Astrocyte of the cerebellum (primary cell): ENCODE measurements at regions not wholly inside any gene's neighbourhood (a gene's known extent, or its start where the extent isn't known, plus 50 kb on each side); places are given as distances from the start of the nearest gene placed in this dataset.

ENCODE experiments used
- DNase-seq: peaks from one replicate; pipeline ENCODE4 v3.0.0-alpha.2; 2011; ENCODE audit warnings: low read depth
- H3K4me3 ChIP-seq: 2 replicates; pipeline ENCODE4 v1.5.1; 2011; ENCODE audit warnings: mild to moderate bottlenecking, low read depth, low read length, moderate library complexity
- in situ Hi-C: cut with HindIII; loops from 2 replicates; pipeline ENCODE4 v1.10.0; 2017; ENCODE audit warnings: low sequenced_read_pairs
- TF ChIP-seq, protein P1 (sequence below): IDR thresholded peaks from 2 replicates; pipeline ENCODE4 v1.5.1; 2012; ENCODE audit warnings: low read length, low read depth, moderate library complexity, mild to moderate bottlenecking; ENCODE audit errors: missing control alignments

DNA sequence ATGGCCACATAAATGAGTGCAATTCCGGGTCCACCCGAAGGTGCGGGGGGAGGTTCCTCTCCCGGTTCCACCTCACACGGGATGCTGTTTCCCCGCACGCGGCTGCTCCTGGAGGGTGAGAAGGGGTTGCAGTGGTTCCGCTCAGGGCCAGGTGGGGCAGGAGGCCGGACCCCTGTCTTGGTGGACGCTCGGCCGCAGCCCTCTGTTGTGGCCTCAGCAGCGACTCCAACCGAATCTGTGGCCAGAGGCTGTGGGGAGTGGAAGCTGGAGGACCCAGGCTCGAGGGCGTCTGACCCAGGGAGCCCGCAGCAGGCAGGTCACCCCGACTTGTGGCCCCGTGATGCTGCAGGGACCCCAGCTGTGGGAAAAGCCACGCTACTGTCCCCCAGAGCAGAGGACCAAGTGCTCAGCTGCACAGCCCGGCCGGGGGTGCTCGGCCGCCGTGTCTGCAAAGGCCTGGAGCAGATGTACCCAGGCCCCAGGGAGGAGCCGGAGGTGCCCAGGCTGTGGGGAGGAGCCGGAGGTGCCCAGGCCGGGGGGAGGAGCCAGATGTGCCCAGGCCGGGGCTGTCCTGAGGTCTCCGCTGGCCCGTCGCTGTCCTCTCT is 83.9 kb downstream of the RTP5 start:
- in situ Hi-C loops = no loop called here
- no peak overlapping the region for H3K4me3 ChIP-seq
- TF ChIP-seq, protein P1, sequence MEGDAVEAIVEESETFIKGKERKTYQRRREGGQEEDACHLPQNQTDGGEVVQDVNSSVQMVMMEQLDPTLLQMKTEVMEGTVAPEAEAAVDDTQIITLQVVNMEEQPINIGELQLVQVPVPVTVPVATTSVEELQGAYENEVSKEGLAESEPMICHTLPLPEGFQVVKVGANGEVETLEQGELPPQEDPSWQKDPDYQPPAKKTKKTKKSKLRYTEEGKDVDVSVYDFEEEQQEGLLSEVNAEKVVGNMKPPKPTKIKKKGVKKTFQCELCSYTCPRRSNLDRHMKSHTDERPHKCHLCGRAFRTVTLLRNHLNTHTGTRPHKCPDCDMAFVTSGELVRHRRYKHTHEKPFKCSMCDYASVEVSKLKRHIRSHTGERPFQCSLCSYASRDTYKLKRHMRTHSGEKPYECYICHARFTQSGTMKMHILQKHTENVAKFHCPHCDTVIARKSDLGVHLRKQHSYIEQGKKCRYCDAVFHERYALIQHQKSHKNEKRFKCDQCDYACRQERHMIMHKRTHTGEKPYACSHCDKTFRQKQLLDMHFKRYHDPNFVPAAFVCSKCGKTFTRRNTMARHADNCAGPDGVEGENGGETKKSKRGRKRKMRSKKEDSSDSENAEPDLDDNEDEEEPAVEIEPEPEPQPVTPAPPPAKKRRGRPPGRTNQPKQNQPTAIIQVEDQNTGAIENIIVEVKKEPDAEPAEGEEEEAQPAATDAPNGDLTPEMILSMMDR = no peak
- no peak for DNase-seq

DNA sequence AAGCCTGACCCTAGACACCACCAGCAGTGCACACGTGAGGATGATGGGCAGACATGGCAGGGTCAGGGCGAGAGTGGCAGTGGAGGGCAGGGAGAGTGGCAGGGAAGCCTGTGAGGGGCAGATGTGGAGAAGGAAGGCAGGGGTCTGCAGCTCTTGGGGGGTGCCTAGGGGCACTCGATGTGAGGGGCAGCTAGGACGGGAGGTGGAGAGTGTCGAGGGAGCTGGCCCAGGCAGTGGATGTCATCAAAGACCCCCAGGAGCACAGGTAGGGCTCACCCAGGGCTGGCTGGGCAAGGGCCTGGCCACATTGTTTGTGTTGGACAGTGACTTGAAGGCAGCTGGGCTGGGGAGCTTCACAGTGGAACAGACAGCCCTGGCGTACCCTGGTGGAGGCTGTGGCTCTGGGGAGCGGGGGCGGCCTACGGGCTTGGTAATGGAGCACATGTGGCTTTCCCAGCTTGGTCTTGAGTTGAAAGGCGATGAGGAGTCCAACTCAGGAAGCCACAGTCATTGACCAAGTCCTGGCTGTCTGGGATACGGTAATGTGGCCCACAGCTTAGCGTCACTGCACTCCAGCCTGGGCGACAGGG is 87.1 kb downstream of the RTP5 start:
- no peak overlapping the region for H3K4me3 ChIP-seq
- DNase-seq = no peak
- TF ChIP-seq, protein P1 = no peak
- in situ Hi-C loops = no loop called here

DNA sequence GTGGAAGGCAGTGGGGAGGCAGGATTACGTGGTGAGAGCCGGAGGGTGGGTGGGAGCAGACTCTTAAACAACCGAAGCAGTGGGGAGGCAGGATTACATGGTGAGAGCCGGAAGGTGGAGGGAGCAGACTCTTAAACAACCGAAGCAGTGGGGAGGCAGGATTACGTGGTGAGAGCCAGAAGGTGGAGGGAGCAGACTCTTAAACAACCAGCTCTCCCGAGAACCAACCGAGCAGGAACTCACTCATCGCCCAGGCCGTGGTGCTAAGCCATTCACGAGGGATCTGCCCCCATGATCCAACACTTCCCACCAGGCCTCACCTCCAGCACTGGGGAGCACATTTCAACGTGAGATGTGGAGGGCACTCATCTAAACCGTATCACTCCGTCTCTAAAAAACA is 87.7 kb downstream of the RTP5 start:
- no peak for DNase-seq
- in situ Hi-C loops = no loop called here
- no peak overlapping the region for H3K4me3 ChIP-seq
- TF ChIP-seq, protein P1 = no peak

DNA sequence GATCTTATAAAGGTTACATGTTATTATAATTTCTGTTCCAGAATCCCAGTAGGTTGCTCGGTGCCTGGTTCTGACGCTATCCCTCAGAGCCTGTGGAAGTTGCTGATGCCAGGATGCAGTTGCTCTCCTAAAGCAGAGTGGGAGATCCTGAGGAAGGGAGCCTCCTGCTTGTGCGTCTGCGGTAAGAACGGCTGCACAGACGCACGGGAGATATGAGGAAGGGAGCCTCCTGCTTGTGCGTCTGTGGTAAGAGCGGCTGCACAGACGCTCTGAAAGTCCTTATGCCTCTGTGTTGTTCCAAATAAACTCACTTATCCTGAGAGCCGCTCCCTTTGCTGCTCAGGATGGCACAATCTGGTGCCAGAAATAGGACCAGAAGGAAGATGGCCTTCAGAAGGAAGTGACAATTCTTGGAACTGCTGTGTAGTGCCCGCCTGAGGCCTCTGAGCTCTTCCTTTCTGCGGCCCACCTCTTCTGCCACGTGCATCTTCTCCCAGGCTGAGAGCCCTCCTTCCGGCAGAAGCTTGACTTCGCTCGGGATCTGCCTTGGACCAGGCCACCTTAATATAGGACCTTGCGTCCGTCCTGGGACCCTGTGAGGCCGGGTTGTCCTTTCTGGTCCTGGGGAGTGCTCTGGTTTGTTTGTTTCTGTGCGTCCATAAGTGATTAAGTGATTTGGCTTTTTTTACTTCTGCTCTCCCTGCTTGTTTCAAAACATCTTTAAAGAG is 89.5 kb downstream of the RTP5 start:
- TF ChIP-seq, protein P1 = no peak
- H3K4me3 ChIP-seq = no peak overlapping the region
- in situ Hi-C loops = no loop called here
- DNase-seq = no peak

DNA sequence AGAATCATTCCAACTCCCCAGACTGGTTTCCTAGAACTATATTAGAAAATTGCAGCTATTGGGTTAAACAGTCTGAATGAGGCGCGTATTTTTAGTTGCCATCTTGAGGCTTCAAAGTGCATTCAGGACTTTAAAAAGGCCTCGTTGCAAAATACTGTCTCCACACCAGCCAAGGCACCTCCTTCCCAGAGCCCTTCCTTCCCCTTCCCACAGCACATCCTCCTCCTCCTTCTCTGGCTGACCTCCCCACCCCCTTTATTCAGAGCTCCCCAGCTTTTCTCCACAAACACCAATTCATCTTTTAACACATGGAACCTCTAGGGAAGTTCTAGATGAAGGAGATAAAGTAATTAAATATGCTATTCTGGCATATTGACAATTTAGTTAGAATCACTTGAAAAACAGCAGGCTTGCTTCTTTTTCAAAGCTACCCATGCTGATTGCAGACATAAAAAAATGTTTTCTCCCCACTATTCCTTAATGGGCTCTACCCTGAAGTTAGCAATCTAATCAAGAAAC is 90.3 kb downstream of the RTP5 start:
- DNase-seq = no peak
- in situ Hi-C loops = no loop called here
- H3K4me3 ChIP-seq = no peak overlapping the region
- TF ChIP-seq, protein P1 = no peak

DNA sequence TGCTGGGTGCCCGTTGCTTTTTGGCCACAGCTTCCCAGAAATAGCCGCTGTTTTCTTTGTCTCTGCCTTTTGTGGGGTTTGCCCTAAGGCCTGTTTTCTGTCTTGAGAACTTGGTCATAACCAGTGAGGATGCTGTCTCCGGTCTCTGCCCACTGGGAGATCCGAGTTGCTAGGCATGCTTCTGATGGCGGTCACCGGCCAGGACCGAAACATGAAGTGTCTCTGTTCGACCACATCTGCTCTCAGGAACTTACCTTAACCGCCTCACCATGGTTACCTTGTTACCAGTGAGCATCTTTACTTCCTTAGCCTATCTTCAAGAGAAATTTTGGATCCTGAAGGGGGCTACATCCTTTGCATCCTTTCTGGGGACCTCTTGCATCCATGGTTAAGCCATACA is 91.9 kb downstream of the RTP5 start:
- in situ Hi-C loops = no loop called here
- TF ChIP-seq, protein P1 = no peak
- no peak overlapping the region for H3K4me3 ChIP-seq
- DNase-seq = no peak
